ENCODE measurements at regions not wholly inside any gene's neighbourhood (a gene's known extent, or its start where the extent isn't known, plus 50 kb on each side); places are given as distances from the start of the nearest gene placed in this dataset.

GRCh38 chr4:181323061-181323460, 920.1 kb upstream of the TENM3 start:
- TF ChIP-seq POLR2A (IDR thresholded peaks at IDR 0.05; ENCODE audit: low read depth) (no peak), EP300 (IDR thresholded peaks at IDR 0.05) (no peak), CTCF (IDR thresholded peaks at IDR 0.05) (no peak), POLR2AphosphoS5 (IDR thresholded peaks at IDR 0.05) (no peak)

All from esophagus muscularis mucosa (tissue), 4 donors.